OCI-LY1 (cell line): ENCODE measurements at regions not wholly inside any gene's neighbourhood (a gene's known extent, or its start where the extent isn't known, plus 50 kb on each side); places are given as distances from the start of the nearest gene placed in this dataset.
A peak's percentile ranks its signal among the peaks of the same experiment; 100 is the strongest.

ENCODE experiments used
- H2AFZ ChIP-seq: fragments of 200-600 bp; sonication (generic), shearing (Covaris generic); 2 replicates; pipeline ENCODE4 v1.6.0; 2014; ENCODE audit warnings: antibody characterized with exemption, mild to moderate bottlenecking, low read length
- H3F3A ChIP-seq: fragments of 200-600 bp; sonication (generic), shearing (Covaris generic); 2 replicates; pipeline ENCODE4 v1.6.0; 2014; ENCODE audit warnings: mild to moderate bottlenecking, antibody characterized with exemption, low read length, moderate library complexity; ENCODE audit not compliant: insufficient read depth
- H3K27ac ChIP-seq: fragments of 200-600 bp; sonication (generic); 2 replicates; pipeline ENCODE4 v1.5.1; 2014; ENCODE audit warnings: low read length, mixed run types, mild to moderate bottlenecking, low read depth; ENCODE audit not compliant: poor library complexity, severe bottlenecking
- H3K27me3 ChIP-seq: fragments of 200-600 bp; sonication (generic); 2 replicates; pipeline ENCODE4 v1.6.0; 2014; ENCODE audit warnings: antibody characterized with exemption, mild to moderate bottlenecking, low read length, moderate library complexity; ENCODE audit not compliant: insufficient read depth
- H3K36me3 ChIP-seq: fragments of 200-600 bp; sonication (generic); 2 replicates; pipeline ENCODE4 v1.6.1; 2014; ENCODE audit warnings: mild to moderate bottlenecking, antibody characterized with exemption, low read length, moderate library complexity, mixed read lengths; ENCODE audit not compliant: insufficient read depth
- H3K4me1 ChIP-seq: fragments of 200-600 bp; sonication (generic); 2 replicates; pipeline ENCODE4 v1.5.1; 2014; ENCODE audit warnings: mild to moderate bottlenecking, low read length, moderate library complexity; ENCODE audit not compliant: insufficient read depth, severe bottlenecking
- H3K4me2 ChIP-seq: fragments of 200-600 bp; sonication (generic), shearing (Covaris generic); 2 replicates; pipeline ENCODE4 v1.6.1; 2014; ENCODE audit warnings: low read length
- H3K4me3 ChIP-seq: fragments of 200-600 bp; sonication (generic); 2 replicates; pipeline ENCODE4 v1.5.1; 2014; ENCODE audit warnings: low read length, low read depth, mild to moderate bottlenecking, mixed read lengths; ENCODE audit not compliant: poor library complexity, severe bottlenecking
- H3K79me2 ChIP-seq: fragments of 200-600 bp; shearing (Covaris generic); 2 replicates; pipeline ENCODE4 v1.6.1; 2016; ENCODE audit warnings: mixed run types, low read length, mixed read lengths; ENCODE audit not compliant: insufficient read depth
- H3K9ac ChIP-seq: fragments of 200-600 bp; sonication (generic), shearing (Covaris generic); 2 replicates; pipeline ENCODE4 v1.6.1; 2014; ENCODE audit warnings: mild to moderate bottlenecking, low read length, mixed read lengths
- H3K9me2 ChIP-seq: fragments of 200-600 bp; sonication (generic), shearing (Covaris generic); 2 replicates; pipeline ENCODE4 v1.6.1; 2014; ENCODE audit warnings: low read depth, mild to moderate bottlenecking, low read length, mixed read lengths
- H3K9me3 ChIP-seq: fragments of 200-600 bp; shearing (Covaris generic); 2 replicates; pipeline ENCODE4 v1.6.1; 2014; ENCODE audit warnings: low read length, mixed read lengths
- H4K20me1 ChIP-seq: fragments of 200-600 bp; sonication (generic), shearing (Covaris generic); 2 replicates; pipeline ENCODE4 v1.6.0; 2016; ENCODE audit warnings: mild to moderate bottlenecking, low read length; ENCODE audit not compliant: insufficient read depth
- CTCF ChIP-seq: fragments of 200-600 bp; sonication (generic), shearing (Covaris generic); IDR thresholded peaks from 2 replicates; pipeline ENCODE4 v1.5.1; 2017; ENCODE audit warnings: mild to moderate bottlenecking, antibody characterized with exemption, low read length, moderate library complexity, mixed read lengths
- EZH2 ChIP-seq: fragments of 200-600 bp; sonication (generic), shearing (Covaris generic); IDR thresholded peaks from 2 replicates; pipeline ENCODE4 v1.8.0; 2017; ENCODE audit warnings: borderline replicate concordance, mixed run types, mild to moderate bottlenecking, antibody characterized with exemption, low read length, moderate library complexity, mixed read lengths

- Histone ChIP-seq H3K4me3 (no peak overlapping the region), H3K79me2 (no peaks in the 10 kb centered on the region), H3K4me1 (peaks cover 22% of the 10 kb centered on the region), H4K20me1 (no peaks in the 10 kb centered on the region), H3K4me2 (no peak overlapping the region), H2AFZ (no peak overlapping the region), H3K27ac (peak overlapping the region; percentile 3), H3K9me3 (no peaks in the 10 kb centered on the region), H3K9me2 (no peaks in the 10 kb centered on the region), H3K9ac (no peak overlapping the region), H3F3A (no peaks in the 10 kb centered on the region), H3K27me3 (no peaks in the 10 kb centered on the region), H3K36me3 (no peaks in the 10 kb centered on the region)
- TF ChIP-seq CTCF (no peak), EZH2 (no peak)
These were observed 119.1 kb upstream of the SLC25A36 start for GRCh38 chr3:140822401-140823047.

GRCh38 chr3:140823106-140823505 lies 118.5 kb upstream of the SLC25A36 start:
- no peaks in the 10 kb centered on the region for H3K9me2 ChIP-seq
- H2AFZ ChIP-seq, result no peak overlapping the region
- H3K27ac ChIP-seq, result no peak overlapping the region
- no peaks in the 10 kb centered on the region for H3F3A ChIP-seq
- no peak overlapping the region for H3K9ac ChIP-seq
- no peaks in the 10 kb centered on the region for H3K9me3 ChIP-seq
- no peaks in the 10 kb centered on the region for H3K27me3 ChIP-seq
- H3K79me2 ChIP-seq, result no peaks in the 10 kb centered on the region
- H4K20me1 ChIP-seq, result no peaks in the 10 kb centered on the region
- H3K4me3 ChIP-seq, result no peak overlapping the region
- peaks cover 22% of the 10 kb centered on the region for H3K4me1 ChIP-seq
- no peaks in the 10 kb centered on the region for H3K36me3 ChIP-seq
- no peak for TF ChIP-seq EZH2
- TF ChIP-seq CTCF, result no peak
- H3K4me2 ChIP-seq, result no peak overlapping the region

GRCh38 chr3:140827894-140828293 lies 113.7 kb upstream of the SLC25A36 start:
- Histone ChIP-seq H4K20me1 (no peaks in the 10 kb centered on the region), H3K4me3 (no peak overlapping the region), H3K27ac (no peak overlapping the region), H3K79me2 (no peaks in the 10 kb centered on the region), H3K9me2 (no peaks in the 10 kb centered on the region), H3K4me2 (no peak overlapping the region), H3K4me1 (peaks cover 8% of the 10 kb centered on the region), H3K9me3 (no peaks in the 10 kb centered on the region), H3K9ac (no peak overlapping the region), H3K27me3 (no peaks in the 10 kb centered on the region), H3F3A (no peaks in the 10 kb centered on the region), H2AFZ (no peak overlapping the region), H3K36me3 (no peaks in the 10 kb centered on the region)
- TF ChIP-seq CTCF, result no peak
- TF ChIP-seq EZH2, result no peak
